ENCODE measurements at regions not wholly inside any gene's neighbourhood (a gene's known extent, or its start where the extent isn't known, plus 50 kb on each side); places are given as distances from the start of the nearest gene placed in this dataset.

GRCh38 chr6:28839443-28840120, 84.2 kb downstream of the TRIM27 start:
- CTCF ChIA-PET, result interaction anchor here (0.6 to 3.7 kb wide), 17 partner anchors 9 to 184 kb away, joined by 3 to 41 read pairs (median 12); partner anchors contain the start of gene TRIM27
- ATAC-seq, result no peak

GRCh38 chr6:28841290-28841689, 82.5 kb downstream of the TRIM27 start:
- H3K36me3 Mint-ChIP-seq, result no peaks in the 10 kb centered on the region
- H3K9me3 Mint-ChIP-seq, result no peaks in the 10 kb centered on the region
- H3K4me3 Mint-ChIP-seq, result no peak overlapping the region
- no peak overlapping the region for H3K27ac Mint-ChIP-seq
- TF ChIP-seq HMGXB4 (CRISPR knock-in tag; IDR thresholded peaks at IDR 0.05) (no peak), AFF4 (CRISPR knock-in tag; IDR thresholded peaks at IDR 0.05; ENCODE audit: borderline replicate concordance) (no peak), MAX (CRISPR knock-in tag; IDR thresholded peaks at IDR 0.05) (no peak), ZNF219 (CRISPR knock-in tag; IDR thresholded peaks at IDR 0.05; ENCODE audit: borderline replicate concordance) (no peak), FOXP1 (CRISPR knock-in tag; IDR thresholded peaks at IDR 0.05; ENCODE audit: borderline replicate concordance) (no peak), TEAD4 (CRISPR knock-in tag; IDR thresholded peaks at IDR 0.05) (no peak), RELA (CRISPR knock-in tag; IDR thresholded peaks at IDR 0.05; ENCODE audit: borderline replicate concordance) (no peak), ELF4 (CRISPR knock-in tag; IDR thresholded peaks at IDR 0.05; ENCODE audit: low read depth) (no peak)
- peaks cover 19% of the 10 kb centered on the region for H3K27me3 Mint-ChIP-seq (ENCODE audit: low read depth)
- ATAC-seq, result peak; percentile 11; the same call in 1 of the 2 replicates
- peaks cover 6% of the 10 kb centered on the region for H3K4me1 Mint-ChIP-seq
- peak; percentile 28 for DNase-seq (ENCODE audit: low spot score)
- ChIA-PET CTCF (interaction anchor here (0.6 to 2.7 kb wide), 11 partner anchors 7 to 72 kb away, joined by 3 to 8 read pairs (median 4); no protein-coding TSS in a partner anchor), POLR2A (interaction anchor here (1.0 kb wide), 1 partner anchor 83 kb away, joined by 3 read pairs; the partner anchor contains the start of gene TRIM27)

More at GRCh38 chr6:28839443-28840120, 84.2 kb downstream of the TRIM27 start:
- POLR2A ChIA-PET, result interaction anchor here (0.7 to 2.7 kb wide), 3 partner anchors 26 to 108 kb away, joined by 4 to 10 read pairs (median 4); no protein-coding TSS in a partner anchor
- Mint-ChIP-seq H3K4me1 (peaks cover 6% of the 10 kb centered on the region), H3K4me3 (peak overlapping the region; percentile 99), H3K36me3 (no peaks in the 10 kb centered on the region), H3K9me3 (no peaks in the 10 kb centered on the region), H3K27ac (peak overlapping the region; percentile 92; the same call in 1 of the 2 replicates), H3K27me3 (ENCODE audit: low read depth) (peaks cover 33% of the 10 kb centered on the region)
- TF ChIP-seq SMAD4 (CRISPR knock-in tag; IDR thresholded peaks at IDR 0.05) (no peak), NFATC4 (CRISPR knock-in tag; IDR thresholded peaks at IDR 0.05) (no peak), ZNF671 (CRISPR knock-in tag; IDR thresholded peaks at IDR 0.05) (no peak), CREB1 (CRISPR knock-in tag; IDR thresholded peaks at IDR 0.05) (no peak), SMAD3 (CRISPR knock-in tag; IDR thresholded peaks at IDR 0.05; ENCODE audit: borderline replicate concordance) (no peak), OVOL2 (CRISPR knock-in tag; IDR thresholded peaks at IDR 0.05; ENCODE audit: borderline replicate concordance) (no peak), CTCF (IDR thresholded peaks at IDR 0.05) (no peak), TEAD4 (CRISPR knock-in tag; IDR thresholded peaks at IDR 0.05) (no peak), MLX (CRISPR knock-in tag; IDR thresholded peaks at IDR 0.05) (no peak), SP1 (CRISPR knock-in tag; conservative IDR thresholded peaks at IDR 0.05) (no peak), ELF4 (CRISPR knock-in tag; IDR thresholded peaks at IDR 0.05; ENCODE audit: low read depth) (no peak), E2F5 (CRISPR knock-in tag; IDR thresholded peaks at IDR 0.05) (no peak), ATF1 (CRISPR knock-in tag; IDR thresholded peaks at IDR 0.05) (no peak), JUN (CRISPR knock-in tag; IDR thresholded peaks at IDR 0.05) (no peak)
- no peak for DNase-seq (ENCODE audit: low spot score)

Data from WTC11 (cell line).